ENCODE measurements at regions not wholly inside any gene's neighbourhood (a gene's known extent, or its start where the extent isn't known, plus 50 kb on each side); places are given as distances from the start of the nearest gene placed in this dataset.

- no peak for DNase-seq
Measured at GRCh38 chr17:72479113-72479512, 358.3 kb downstream of the SOX9 start.

GRCh38 chr17:72481572-72481971, 360.8 kb downstream of the SOX9 start:
- DNase-seq, result no peak

- no peak for DNase-seq
Measured at GRCh38 chr17:72485596-72485995, 364.8 kb downstream of the SOX9 start.

- DNase-seq, result no peak
Measured at GRCh38 chr17:72486806-72487205, 366.0 kb downstream of the SOX9 start.

- no peak for DNase-seq
Measured at GRCh38 chr17:72487731-72488494, 367.1 kb downstream of the SOX9 start.

- DNase-seq, result no peak
Measured at GRCh38 chr17:72488555-72489271, 367.9 kb downstream of the SOX9 start.

GRCh38 chr17:72489272-72489641, 368.4 kb downstream of the SOX9 start:
- DNase-seq, result no peak

- no peak for DNase-seq
Measured at GRCh38 chr17:72491102-72491501, 370.3 kb downstream of the SOX9 start.

- DNase-seq, result no peak
Measured at GRCh38 chr17:72492494-72492893, 371.7 kb downstream of the SOX9 start.

- DNase-seq, result no peak
Measured at GRCh38 chr17:72492941-72493340, 372.1 kb downstream of the SOX9 start.

- DNase-seq, result no peak
Measured at GRCh38 chr17:72494566-72494965, 373.7 kb downstream of the SOX9 start.

GRCh38 chr17:72496461-72496860, 375.6 kb downstream of the SOX9 start:
- DNase-seq, result no peak

GRCh38 chr17:72497915-72498314, 377.1 kb downstream of the SOX9 start:
- no peak for DNase-seq

GRCh38 chr17:72498364-72499210, 377.8 kb downstream of the SOX9 start:
- peak; percentile 23 for DNase-seq

GRCh38 chr17:72501404-72502370, 380.9 kb downstream of the SOX9 start:
- DNase-seq, result peak; percentile 37

- DNase-seq, result no peak
Measured at GRCh38 chr17:72502371-72503341, 381.8 kb downstream of the SOX9 start.

- DNase-seq, result no peak
Measured at GRCh38 chr17:72503556-72503955, 382.7 kb downstream of the SOX9 start.

GRCh38 chr17:72504783-72505182, 384.0 kb downstream of the SOX9 start:
- no peak for DNase-seq

GRCh38 chr17:72506773-72507172, 386.0 kb downstream of the SOX9 start:
- no peak for DNase-seq

- no peak for DNase-seq
Measured at GRCh38 chr17:72507370-72507769, 386.6 kb downstream of the SOX9 start.

Data from NCI-H2029 treated with DMSO at 0.1 percent for 48 hours (cell line).